ACC112 (cell line): ENCODE measurements at regions not wholly inside any gene's neighbourhood (a gene's known extent, or its start where the extent isn't known, plus 50 kb on each side); places are given as distances from the start of the nearest gene placed in this dataset.

Source experiments
- H2AFZ ChIP-seq: fragments of 200-600 bp; sonication (generic); one replicate; pipeline ENCODE4 v1.6.0; 2017; ENCODE audit warnings: antibody characterized with exemption, low read length; ENCODE audit not compliant: unreplicated experiment
- H3K27ac ChIP-seq: fragments of 200-600 bp; sonication (generic); 2 replicates; pipeline ENCODE4 v1.5.1; 2014; ENCODE audit warnings: low read depth, mild to moderate bottlenecking, antibody characterized with exemption, low read length, moderate library complexity
- H3K27me3 ChIP-seq: fragments of 200-600 bp; sonication (generic); 2 replicates; pipeline ENCODE4 v1.6.1; 2014; ENCODE audit warnings: mild to moderate bottlenecking, antibody characterized with exemption, low read length, moderate library complexity, mixed read lengths; ENCODE audit not compliant: insufficient read depth
- H3K36me3 ChIP-seq: fragments of 200-600 bp; sonication (generic); 2 replicates; pipeline ENCODE4 v1.6.1; 2016; ENCODE audit warnings: mild to moderate bottlenecking, antibody characterized with exemption, low read length, moderate library complexity, mixed read lengths; ENCODE audit not compliant: insufficient read depth
- H3K4me1 ChIP-seq: fragments of 200-600 bp; sonication (generic); one replicate; pipeline ENCODE4 v1.6.1; 2016; ENCODE audit warnings: low read length, mixed read lengths; ENCODE audit not compliant: insufficient read depth, unreplicated experiment, control insufficient read depth
- H3K4me3 ChIP-seq: fragments of 200-600 bp; sonication (generic); 2 replicates; pipeline ENCODE4 v1.5.1; 2014; ENCODE audit warnings: mild to moderate bottlenecking, low read depth, low read length
- H3K79me2 ChIP-seq: fragments of 200-600 bp; sonication (generic); one replicate; pipeline ENCODE4 v1.6.0; 2016; ENCODE audit warnings: low read length; ENCODE audit not compliant: control insufficient read depth, unreplicated experiment, insufficient read depth

- H3K36me3 ChIP-seq, result no peaks in the 10 kb centered on the region
- H3K79me2 ChIP-seq, result no peaks in the 10 kb centered on the region
- H3K4me3 ChIP-seq, result no peak overlapping the region
- no peak overlapping the region for H3K27ac ChIP-seq
- H3K27me3 ChIP-seq, result no peaks in the 10 kb centered on the region
- no peak overlapping the region for H2AFZ ChIP-seq
- H3K4me1 ChIP-seq, result peaks cover 14% of the 10 kb centered on the region
Observed at GRCh38 chr6:12235341-12235740, 54.8 kb upstream of the EDN1 start.

- Histone ChIP-seq H3K4me3 (no peak overlapping the region), H3K4me1 (peaks cover 6% of the 10 kb centered on the region), H3K27me3 (no peaks in the 10 kb centered on the region), H3K36me3 (no peaks in the 10 kb centered on the region), H2AFZ (no peak overlapping the region), H3K27ac (no peak overlapping the region), H3K79me2 (no peaks in the 10 kb centered on the region)
Observed at GRCh38 chr6:12238219-12238618, 51.9 kb upstream of the EDN1 start.
